CD4-positive, alpha-beta T cell (primary cell): ENCODE measurements at regions not wholly inside any gene's neighbourhood (a gene's known extent, or its start where the extent isn't known, plus 50 kb on each side); places are given as distances from the start of the nearest gene placed in this dataset.

Source experiments
- ATAC-seq: fragments of 200-7000 bp; cut with Tn5 transposase; one replicate; pipeline ENCODE4 v1.10.0; 2022; ENCODE audit warnings: mild to moderate bottlenecking; ENCODE audit not compliant: poor library complexity
- CTCF ChIA-PET: fragments of 350-600 bp; sonication (Branson Sonifier 250); formaldehyde crosslinking; loops from one replicate; lab custom pipeline; 2021; ENCODE audit warnings: antibody characterized with exemption, inconsistent platforms; lab: Charles Lee
- POLR2A ChIA-PET: fragments of 350-600 bp; sonication (Branson Sonifier 250); formaldehyde crosslinking; loops from one replicate; lab custom pipeline; 2021; ENCODE audit warnings: antibody characterized with exemption, inconsistent platforms; lab: Charles Lee
- DNase-seq, 14 experiments: peaks; one replicate each; pipeline ENCODE4 v3.0.0-alpha.2; 2013 to 2020; ENCODE audit warnings: mixed read lengths in 2 of 14
- H3K27ac ChIP-seq, 2 donors: one replicate each; pipeline versions ENCODE4 v1.5.1 to v1.7.0; 2013; ENCODE audit warnings: low read length in 2 of 2, low read depth in 1 of 2, mild to moderate bottlenecking in 1 of 2
- H3K27me3 ChIP-seq, 2 experiments: 1 replicate in 1 of 2; 2 replicates in 1 of 2; pipeline versions ENCODE4 v1.6.1 to v1.7.0; 2013; ENCODE audit warnings: low read length in 2 of 2, control low read depth in 1 of 2, mild to moderate bottlenecking in 1 of 2, moderate library complexity in 1 of 2; ENCODE audit not compliant: insufficient read depth in 2 of 2, control insufficient read depth in 1 of 2
- H3K36me3 ChIP-seq: one replicate; pipeline ENCODE4 v1.6.1; 2013; ENCODE audit warnings: low read length, control low read depth; ENCODE audit not compliant: insufficient read depth
- H3K4me1 ChIP-seq: one replicate; pipeline ENCODE4 v1.6.1; 2013; ENCODE audit warnings: low read length, control low read depth; ENCODE audit not compliant: insufficient read depth
- H3K4me3 ChIP-seq: one replicate; pipeline ENCODE4 v1.5.1; 2013; ENCODE audit warnings: mild to moderate bottlenecking, low read length, moderate library complexity
- H3K9me3 ChIP-seq, 2 experiments: 1 replicate in 1 of 2; 2 replicates in 1 of 2; pipeline versions ENCODE4 v1.6.1 to v1.7.0; 2013; ENCODE audit warnings: low read length in 2 of 2, mild to moderate bottlenecking in 2 of 2, control low read depth in 1 of 2, moderate library complexity in 1 of 2; ENCODE audit not compliant: control insufficient read depth in 1 of 2, insufficient read depth in 1 of 2
- H3K27ac Mint-ChIP-seq: one replicate; pipeline ENCODE4 v1.8.0; 2020; ENCODE audit warnings: mixed read lengths
- H3K27me3 Mint-ChIP-seq: one replicate; pipeline ENCODE4 v1.8.0; 2021; ENCODE audit warnings: mixed read lengths
- H3K36me3 Mint-ChIP-seq: one replicate; pipeline ENCODE4 v1.8.0; 2021; ENCODE audit warnings: low read depth, mixed read lengths
- H3K4me1 Mint-ChIP-seq: one replicate; pipeline ENCODE4 v1.8.0; 2021; ENCODE audit warnings: low read depth, mixed read lengths
- H3K4me3 Mint-ChIP-seq: one replicate; pipeline ENCODE4 v1.8.0; 2020; ENCODE audit warnings: mild to moderate bottlenecking, mixed read lengths
- H3K9me3 Mint-ChIP-seq: one replicate; pipeline ENCODE4 v1.8.0; 2020; ENCODE audit warnings: mixed read lengths
- CTCF ChIP-seq: fragments of 200-600 bp; IDR thresholded peaks from one replicate; pipeline ENCODE4 v1.8.0; 2022; ENCODE audit warnings: antibody characterized with exemption, mild to moderate bottlenecking
- intact Hi-C, 2 experiments: fragments of 100-400 bp; cut with DNase I in 1 of 2; cut with micrococcal nuclease in 1 of 2; formaldehyde crosslinking; loops; one replicate each; pipeline versions ENCODE4 v1.15.1 to v1.9.0; 2023 to 2025; cut with DNase I, micrococcal nuclease

- ChIA-PET CTCF (no interaction called here), POLR2A (no interaction called here)
- ATAC-seq (no peak), DNase-seq (no peak)
- Histone ChIP-seq H3K4me3 (no peak overlapping the region), H3K27me3 (no peaks in the 10 kb centered on the region), H3K9me3 (no peaks in the 10 kb centered on the region), H3K36me3 (no peaks in the 10 kb centered on the region), H3K27ac (no peak overlapping the region), H3K4me1 (no peaks in the 10 kb centered on the region)
- H3K9me3 Mint-ChIP-seq = no peaks in the 10 kb centered on the region
- intact Hi-C loops = no loop called here
- H3K4me3 Mint-ChIP-seq = no peak overlapping the region
- H3K27ac Mint-ChIP-seq = no peak overlapping the region
- TF ChIP-seq CTCF = no peak
- no peaks in the 10 kb centered on the region for H3K36me3 Mint-ChIP-seq
- H3K4me1 Mint-ChIP-seq = no peaks in the 10 kb centered on the region
- H3K27me3 Mint-ChIP-seq = peaks cover 21% of the 10 kb centered on the region
Observed at GRCh38 chrX:16312761-16313623, 145.7 kb downstream of the MAGEB17 start.

GRCh38 chrX:16316331-16316730, 149.1 kb downstream of the MAGEB17 start:
- intact Hi-C loops = no loop called here
- H3K4me3 ChIP-seq = no peak overlapping the region
- H3K4me1 Mint-ChIP-seq = no peaks in the 10 kb centered on the region
- no peak overlapping the region for H3K4me3 Mint-ChIP-seq
- H3K27ac ChIP-seq = no peak overlapping the region
- H3K9me3 Mint-ChIP-seq = no peaks in the 10 kb centered on the region
- no peak for TF ChIP-seq CTCF
- peaks cover 6% of the 10 kb centered on the region for H3K27me3 Mint-ChIP-seq
- ChIA-PET POLR2A (no interaction called here), CTCF (no interaction called here)
- no peaks in the 10 kb centered on the region for H3K36me3 Mint-ChIP-seq
- H3K4me1 ChIP-seq = no peaks in the 10 kb centered on the region
- H3K27ac Mint-ChIP-seq = no peak overlapping the region
- H3K9me3 ChIP-seq = no peaks in the 10 kb centered on the region
- no peak for ATAC-seq
- no peaks in the 10 kb centered on the region for H3K27me3 ChIP-seq
- no peaks in the 10 kb centered on the region for H3K36me3 ChIP-seq
- no peak for DNase-seq

DNA sequence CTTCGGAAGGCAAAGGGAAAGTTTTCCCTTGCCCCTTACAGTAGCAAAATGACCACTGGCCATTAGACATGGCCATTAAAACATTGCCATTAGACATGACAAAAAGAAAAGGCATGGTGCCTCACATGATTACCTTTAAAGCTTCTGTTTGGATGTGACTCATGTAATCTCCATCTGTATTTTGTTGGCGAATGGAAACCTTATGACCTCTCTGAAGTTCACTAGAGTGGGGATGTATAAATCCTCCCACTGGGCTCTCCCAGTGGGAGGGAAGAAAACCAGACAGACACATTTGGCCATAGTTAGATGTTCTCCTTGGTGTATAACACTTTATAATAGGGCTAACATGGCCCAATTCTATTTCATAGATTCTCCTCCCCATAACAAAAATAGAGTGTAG, 152.6 kb downstream of the MAGEB17 start:
- Histone ChIP-seq H3K4me1 (no peaks in the 10 kb centered on the region), H3K4me3 (no peak overlapping the region), H3K9me3 (no peaks in the 10 kb centered on the region), H3K27me3 (no peaks in the 10 kb centered on the region), H3K27ac (no peak overlapping the region), H3K36me3 (no peaks in the 10 kb centered on the region)
- H3K27ac Mint-ChIP-seq = no peak overlapping the region
- DNase-seq = no peak
- intact Hi-C loops = no loop called here
- H3K4me3 Mint-ChIP-seq = no peak overlapping the region
- no peaks in the 10 kb centered on the region for H3K36me3 Mint-ChIP-seq
- no peaks in the 10 kb centered on the region for H3K4me1 Mint-ChIP-seq
- POLR2A ChIA-PET = no interaction called here
- no peaks in the 10 kb centered on the region for H3K9me3 Mint-ChIP-seq
- CTCF ChIA-PET = no interaction called here
- no peak for ATAC-seq
- H3K27me3 Mint-ChIP-seq = no peaks in the 10 kb centered on the region
- TF ChIP-seq CTCF = no peak
